IPS DF 4.7 (cell line): ENCODE measurements at regions not wholly inside any gene's neighbourhood (a gene's known extent, or its start where the extent isn't known, plus 50 kb on each side); places are given as distances from the start of the nearest gene placed in this dataset.
"Not testable (repeated sequence)": the region's sequence is repeated elsewhere in the genome, so short reads cannot be mapped to it uniquely, and the experiment has no call there.

Source experiments
- DNase-seq: peaks from one replicate; pipeline ENCODE4 v3.0.0-alpha.2; 2013; ENCODE audit warnings: low spot score; ENCODE audit errors: extremely low read depth

- no peak for DNase-seq
These were observed 154.2 kb upstream of the TSLP start for GRCh38 chr5:110917161-110917875.

GRCh38 chr5:110918683-110919082 lies 152.8 kb upstream of the TSLP start:
- DNase-seq = no peak

GRCh38 chr5:110923971-110924370 lies 147.5 kb upstream of the TSLP start:
- no peak for DNase-seq

- no peak for DNase-seq
These were observed 146.1 kb upstream of the TSLP start for GRCh38 chr5:110925398-110925797.

- no peak for DNase-seq
These were observed 145.6 kb upstream of the TSLP start for GRCh38 chr5:110925916-110926315.

- no peak for DNase-seq
These were observed 138.6 kb upstream of the TSLP start for GRCh38 chr5:110932755-110933488.

- DNase-seq = no peak
These were observed 131.4 kb upstream of the TSLP start for GRCh38 chr5:110940136-110940535.

- no peak for DNase-seq
These were observed 125.6 kb upstream of the TSLP start for GRCh38 chr5:110945874-110946436.

GRCh38 chr5:110951373-110951791 lies 120.1 kb upstream of the TSLP start:
- no peak for DNase-seq

GRCh38 chr5:110956280-110956912 lies 115.1 kb upstream of the TSLP start:
- DNase-seq = no peak

- DNase-seq = no peak
These were observed 114.3 kb upstream of the TSLP start for GRCh38 chr5:110956913-110957813.

- no peak for DNase-seq
These were observed 113.6 kb upstream of the TSLP start for GRCh38 chr5:110957934-110958333.

GRCh38 chr5:110963495-110963894 lies 108.0 kb upstream of the TSLP start:
- no peak for DNase-seq

- no peak for DNase-seq
These were observed 105.5 kb upstream of the TSLP start for GRCh38 chr5:110965773-110966581.

GRCh38 chr5:110968246-110969005 lies 103.1 kb upstream of the TSLP start:
- no peak for DNase-seq

GRCh38 chr5:110969502-110969901 lies 102.0 kb upstream of the TSLP start:
- DNase-seq = no peak

- DNase-seq = no peak
These were observed 98.0 kb upstream of the TSLP start for GRCh38 chr5:110973510-110973909.

GRCh38 chr5:110977915-110978314 lies 93.6 kb upstream of the TSLP start:
- DNase-seq = no peak

GRCh38 chr5:110985882-110986281 lies 85.6 kb upstream of the TSLP start:
- not testable (repeated sequence) for DNase-seq
